Suppressor macrophage treated with lipopolysaccharide for 1 hour (primary cell): ENCODE measurements at regions not wholly inside any gene's neighbourhood (a gene's known extent, or its start where the extent isn't known, plus 50 kb on each side); places are given as distances from the start of the nearest gene placed in this dataset.
"Not testable (repeated sequence)": the region's sequence is repeated elsewhere in the genome, so short reads cannot be mapped to it uniquely, and the experiment has no call there.

Experiments
- DNase-seq, 3 donors: peaks; one replicate each; pipeline ENCODE4 v3.0.0-alpha.2; 2020 to 2022

GRCh38 chr12:53877961-53878360, 60.7 kb upstream of the HOXC13 start:
- not testable (repeated sequence) for DNase-seq

GRCh38 chr12:53887006-53887405, 51.6 kb upstream of the HOXC13 start:
- no peak for DNase-seq

GRCh38 chr12:53887881-53888280, 50.8 kb upstream of the HOXC13 start:
- no peak for DNase-seq
